WTC11 (cell line): ENCODE measurements at regions not wholly inside any gene's neighbourhood (a gene's known extent, or its start where the extent isn't known, plus 50 kb on each side); places are given as distances from the start of the nearest gene placed in this dataset.

Experiments
- ATAC-seq: fragments of 200-7000 bp; cut with Tn5 transposase; 2 replicates; pipeline ENCODE4 v1.10.0; 2021; ENCODE audit warnings: mild to moderate bottlenecking, moderate library complexity
- CTCF ChIA-PET: fragments of 300-600 bp; sonication (Branson Sonifier 250); formaldehyde crosslinking; loops from one replicate; lab custom pipeline; 2021; ENCODE audit warnings: antibody characterized with exemption; lab: Charles Lee
- POLR2A ChIA-PET: fragments of 350-600 bp; sonication (Branson Sonifier 250); formaldehyde crosslinking; loops from one replicate; lab custom pipeline; 2021; ENCODE audit warnings: antibody characterized with exemption; lab: Charles Lee
- DNase-seq: peaks from one replicate; pipeline ENCODE4 v3.0.0; 2021; ENCODE audit warnings: low spot score
- H3K27ac Mint-ChIP-seq: 2 replicates; pipeline ENCODE4 v1.8.0; 2021; ENCODE audit warnings: mixed read lengths
- H3K27me3 Mint-ChIP-seq: 2 replicates; pipeline ENCODE4 v1.8.0; 2021; ENCODE audit warnings: low read depth, mild to moderate bottlenecking, moderate library complexity, mixed read lengths
- H3K36me3 Mint-ChIP-seq: 2 replicates; pipeline ENCODE4 v1.8.0; 2021; ENCODE audit warnings: mixed read lengths
- H3K4me1 Mint-ChIP-seq: 2 replicates; pipeline ENCODE4 v1.8.0; 2022; ENCODE audit warnings: mixed read lengths
- H3K4me3 Mint-ChIP-seq: 2 replicates; pipeline ENCODE4 v1.8.0; 2021; ENCODE audit warnings: mild to moderate bottlenecking, moderate library complexity, mixed read lengths
- H3K9me3 Mint-ChIP-seq: 2 replicates; pipeline ENCODE4 v1.8.0; 2021; ENCODE audit warnings: mixed read lengths
- CREB1 ChIP-seq: sonication (generic); formaldehyde crosslinking; IDR thresholded peaks from 2 replicates; pipeline ENCODE4 v1.8.0; 2023; ENCODE audit warnings: mild to moderate bottlenecking, missing genetic modification reagents
- ELF4 ChIP-seq: sonication (generic); formaldehyde crosslinking; IDR thresholded peaks from 2 replicates; pipeline ENCODE4 v1.8.1; 2022; ENCODE audit warnings: low read depth, mild to moderate bottlenecking, moderate library complexity, missing genetic modification reagents
- EMX1 ChIP-seq: fragments of 250-450 bp; sonication (Bioruptor Pico); IDR thresholded peaks from 2 replicates; pipeline ENCODE4 v1.8.0; 2021; ENCODE audit warnings: mild to moderate bottlenecking
- FOXJ3 ChIP-seq: sonication (generic); formaldehyde crosslinking; IDR thresholded peaks from 2 replicates; pipeline ENCODE4 v1.9.0; 2021; ENCODE audit warnings: missing genetic modification reagents, mild to moderate bottlenecking, borderline replicate concordance
- GTF2I ChIP-seq: fragments of 250-450 bp; sonication (Bioruptor Pico); conservative IDR thresholded peaks from 2 replicates; pipeline ENCODE4 v1.4.0; 2021; ENCODE audit warnings: mild to moderate bottlenecking
- NFATC4 ChIP-seq: fragments of 250-450 bp; sonication (Bioruptor Pico); IDR thresholded peaks from 2 replicates; pipeline ENCODE4 v1.9.0; 2021; ENCODE audit warnings: mild to moderate bottlenecking
- NR3C1 ChIP-seq: sonication (generic); formaldehyde crosslinking; conservative IDR thresholded peaks from 2 replicates; pipeline ENCODE4 v1.8.1; 2023; ENCODE audit warnings: low read depth, mild to moderate bottlenecking, missing genetic modification reagents
- TEAD1 ChIP-seq: sonication (generic); formaldehyde crosslinking; IDR thresholded peaks from 2 replicates; pipeline ENCODE4 v1.8.0; 2022; ENCODE audit warnings: mild to moderate bottlenecking, missing genetic modification reagents
- TEAD4 ChIP-seq: sonication (generic); formaldehyde crosslinking; IDR thresholded peaks from 2 replicates; pipeline ENCODE4 v1.8.0; 2022; ENCODE audit warnings: mild to moderate bottlenecking, missing genetic modification reagents
- ZNF263 ChIP-seq: sonication (generic); formaldehyde crosslinking; IDR thresholded peaks from 2 replicates; pipeline ENCODE4 v1.8.1; 2022; ENCODE audit warnings: low read depth, mild to moderate bottlenecking, moderate library complexity, missing genetic modification reagents
- ZNF416 ChIP-seq: fragments of 250-450 bp; sonication (Bioruptor Pico); IDR thresholded peaks from 2 replicates; pipeline ENCODE4 v1.9.0; 2021; ENCODE audit warnings: mild to moderate bottlenecking, inconsistent platforms
- ZNF423 ChIP-seq: fragments of 250-450 bp; sonication (Bioruptor Pico); IDR thresholded peaks from 2 replicates; pipeline ENCODE4 v2.1.2; 2022; ENCODE audit warnings: mild to moderate bottlenecking, moderate library complexity
- ZNF671 ChIP-seq: fragments of 250-450 bp; sonication (Bioruptor Pico); IDR thresholded peaks from 2 replicates; pipeline ENCODE4 v1.8.0; 2021; ENCODE audit warnings: mild to moderate bottlenecking
- TF ChIP-seq, protein P1 (sequence below): sonication (generic); formaldehyde crosslinking; IDR thresholded peaks from 2 replicates; pipeline ENCODE4 v1.8.0; 2022; ENCODE audit warnings: mild to moderate bottlenecking, missing genetic modification reagents
- TF ChIP-seq, protein P2 (sequence below): sonication (generic); formaldehyde crosslinking; IDR thresholded peaks from 2 replicates; pipeline ENCODE4 v1.8.0; 2023; ENCODE audit warnings: missing genetic modification reagents, mild to moderate bottlenecking, borderline replicate concordance
- TF ChIP-seq, protein P3 (sequence below): sonication (generic); formaldehyde crosslinking; IDR thresholded peaks from 2 replicates; pipeline ENCODE4 v1.8.1; 2023; ENCODE audit warnings: mild to moderate bottlenecking, missing genetic modification reagents, moderate library complexity
- TF ChIP-seq, protein P4 (sequence below): sonication (generic); formaldehyde crosslinking; IDR thresholded peaks from 2 replicates; pipeline ENCODE4 v1.8.1; 2022; ENCODE audit warnings: low read depth, mild to moderate bottlenecking, moderate library complexity, missing genetic modification reagents, borderline replicate concordance
- TF ChIP-seq, protein P5 (sequence below): sonication (generic); formaldehyde crosslinking; IDR thresholded peaks from 2 replicates; pipeline ENCODE4 v1.8.1; 2023; ENCODE audit warnings: mild to moderate bottlenecking, missing genetic modification reagents, moderate library complexity
- TF ChIP-seq, protein P6 (sequence below): fragments of 250-450 bp; sonication (Bioruptor Pico); IDR thresholded peaks from 2 replicates; pipeline ENCODE4 v1.9.0; 2021; ENCODE audit warnings: mild to moderate bottlenecking, borderline replicate concordance

DNA sequence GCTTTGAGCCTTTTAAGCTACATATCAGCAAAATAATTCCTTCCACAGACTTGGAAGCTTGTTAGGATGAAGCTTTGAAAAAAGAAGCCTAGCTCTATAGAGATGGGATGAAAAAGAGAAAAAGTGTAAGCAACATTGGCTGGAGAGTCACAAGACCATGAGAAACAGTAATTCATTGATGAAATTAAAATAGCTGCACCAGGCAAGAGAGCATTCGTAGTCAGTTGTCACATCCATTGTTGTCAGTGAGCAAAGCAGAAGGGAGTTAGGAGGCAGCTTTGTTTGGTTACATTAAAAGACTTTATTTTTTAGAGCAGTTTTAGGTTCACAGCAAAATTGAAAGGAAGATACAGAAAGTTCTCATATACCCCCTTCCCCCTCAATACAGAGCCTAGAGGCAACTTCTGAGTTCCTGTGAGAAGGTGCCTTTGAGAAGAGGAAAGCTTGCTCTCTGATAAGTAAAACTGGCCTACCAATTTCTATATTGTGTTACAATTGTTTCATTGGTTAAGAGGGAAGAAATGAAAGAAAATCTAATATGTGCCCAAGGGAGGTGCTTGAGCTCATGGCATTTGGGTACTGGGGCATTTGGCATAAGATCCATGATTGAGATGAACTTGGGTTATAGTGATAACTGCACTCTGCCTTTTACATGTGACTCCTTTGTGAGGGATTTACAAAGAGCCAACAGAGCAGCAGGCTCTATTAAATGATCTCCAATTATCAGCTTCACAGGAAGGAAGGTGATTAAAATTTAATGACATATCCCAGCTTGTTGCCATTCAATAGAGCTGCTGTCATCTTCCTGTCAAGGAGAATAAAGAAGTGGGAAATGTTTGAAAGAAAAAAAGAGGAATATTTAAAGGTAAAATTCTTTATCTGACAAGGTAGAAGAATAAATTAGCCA lies 361.3 kb upstream of the TMTC1 start:
- Mint-ChIP-seq H3K4me1 (no peaks in the 10 kb centered on the region), H3K27ac (no peak overlapping the region), H3K4me3 (no peak overlapping the region), H3K36me3 (no peaks in the 10 kb centered on the region), H3K27me3 (no peaks in the 10 kb centered on the region; the same call in 1 of the 2 replicates), H3K9me3 (peaks cover 11% of the 10 kb centered on the region)
- no peak for DNase-seq
- no peak for ATAC-seq
- TF ChIP-seq TEAD4 (CRISPR knock-in tag) (no peak), NFATC4 (CRISPR knock-in tag) (no peak), FOXJ3 (CRISPR knock-in tag) (no peak), NR3C1 (no peak), GTF2I (CRISPR knock-in tag) (no peak), EMX1 (no peak), ZNF416 (CRISPR knock-in tag) (no peak), TEAD1 (CRISPR knock-in tag) (no peak), CREB1 (CRISPR knock-in tag) (no peak), ZNF671 (CRISPR knock-in tag) (no peak), ELF4 (CRISPR knock-in tag) (no peak), ZNF423 (CRISPR knock-in tag) (no peak), ZNF263 (CRISPR knock-in tag) (no peak)
- TF ChIP-seq, protein P1, sequence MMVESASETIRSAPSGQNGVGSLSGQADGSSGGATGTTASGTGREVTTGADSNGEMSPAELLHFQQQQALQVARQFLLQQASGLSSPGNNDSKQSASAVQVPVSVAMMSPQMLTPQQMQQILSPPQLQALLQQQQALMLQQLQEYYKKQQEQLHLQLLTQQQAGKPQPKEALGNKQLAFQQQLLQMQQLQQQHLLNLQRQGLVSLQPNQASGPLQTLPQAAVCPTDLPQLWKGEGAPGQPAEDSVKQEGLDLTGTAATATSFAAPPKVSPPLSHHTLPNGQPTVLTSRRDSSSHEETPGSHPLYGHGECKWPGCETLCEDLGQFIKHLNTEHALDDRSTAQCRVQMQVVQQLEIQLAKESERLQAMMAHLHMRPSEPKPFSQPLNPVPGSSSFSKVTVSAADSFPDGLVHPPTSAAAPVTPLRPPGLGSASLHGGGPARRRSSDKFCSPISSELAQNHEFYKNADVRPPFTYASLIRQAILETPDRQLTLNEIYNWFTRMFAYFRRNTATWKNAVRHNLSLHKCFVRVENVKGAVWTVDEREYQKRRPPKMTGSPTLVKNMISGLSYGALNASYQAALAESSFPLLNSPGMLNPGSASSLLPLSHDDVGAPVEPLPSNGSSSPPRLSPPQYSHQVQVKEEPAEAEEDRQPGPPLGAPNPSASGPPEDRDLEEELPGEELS (CRISPR knock-in tag) = no peak
- TF ChIP-seq, protein P2, sequence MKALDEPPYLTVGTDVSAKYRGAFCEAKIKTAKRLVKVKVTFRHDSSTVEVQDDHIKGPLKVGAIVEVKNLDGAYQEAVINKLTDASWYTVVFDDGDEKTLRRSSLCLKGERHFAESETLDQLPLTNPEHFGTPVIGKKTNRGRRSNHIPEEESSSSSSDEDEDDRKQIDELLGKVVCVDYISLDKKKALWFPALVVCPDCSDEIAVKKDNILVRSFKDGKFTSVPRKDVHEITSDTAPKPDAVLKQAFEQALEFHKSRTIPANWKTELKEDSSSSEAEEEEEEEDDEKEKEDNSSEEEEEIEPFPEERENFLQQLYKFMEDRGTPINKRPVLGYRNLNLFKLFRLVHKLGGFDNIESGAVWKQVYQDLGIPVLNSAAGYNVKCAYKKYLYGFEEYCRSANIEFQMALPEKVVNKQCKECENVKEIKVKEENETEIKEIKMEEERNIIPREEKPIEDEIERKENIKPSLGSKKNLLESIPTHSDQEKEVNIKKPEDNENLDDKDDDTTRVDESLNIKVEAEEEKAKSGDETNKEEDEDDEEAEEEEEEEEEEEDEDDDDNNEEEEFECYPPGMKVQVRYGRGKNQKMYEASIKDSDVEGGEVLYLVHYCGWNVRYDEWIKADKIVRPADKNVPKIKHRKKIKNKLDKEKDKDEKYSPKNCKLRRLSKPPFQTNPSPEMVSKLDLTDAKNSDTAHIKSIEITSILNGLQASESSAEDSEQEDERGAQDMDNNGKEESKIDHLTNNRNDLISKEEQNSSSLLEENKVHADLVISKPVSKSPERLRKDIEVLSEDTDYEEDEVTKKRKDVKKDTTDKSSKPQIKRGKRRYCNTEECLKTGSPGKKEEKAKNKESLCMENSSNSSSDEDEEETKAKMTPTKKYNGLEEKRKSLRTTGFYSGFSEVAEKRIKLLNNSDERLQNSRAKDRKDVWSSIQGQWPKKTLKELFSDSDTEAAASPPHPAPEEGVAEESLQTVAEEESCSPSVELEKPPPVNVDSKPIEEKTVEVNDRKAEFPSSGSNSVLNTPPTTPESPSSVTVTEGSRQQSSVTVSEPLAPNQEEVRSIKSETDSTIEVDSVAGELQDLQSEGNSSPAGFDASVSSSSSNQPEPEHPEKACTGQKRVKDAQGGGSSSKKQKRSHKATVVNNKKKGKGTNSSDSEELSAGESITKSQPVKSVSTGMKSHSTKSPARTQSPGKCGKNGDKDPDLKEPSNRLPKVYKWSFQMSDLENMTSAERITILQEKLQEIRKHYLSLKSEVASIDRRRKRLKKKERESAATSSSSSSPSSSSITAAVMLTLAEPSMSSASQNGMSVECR (CRISPR knock-in tag) = no peak
- TF ChIP-seq, protein P3, sequence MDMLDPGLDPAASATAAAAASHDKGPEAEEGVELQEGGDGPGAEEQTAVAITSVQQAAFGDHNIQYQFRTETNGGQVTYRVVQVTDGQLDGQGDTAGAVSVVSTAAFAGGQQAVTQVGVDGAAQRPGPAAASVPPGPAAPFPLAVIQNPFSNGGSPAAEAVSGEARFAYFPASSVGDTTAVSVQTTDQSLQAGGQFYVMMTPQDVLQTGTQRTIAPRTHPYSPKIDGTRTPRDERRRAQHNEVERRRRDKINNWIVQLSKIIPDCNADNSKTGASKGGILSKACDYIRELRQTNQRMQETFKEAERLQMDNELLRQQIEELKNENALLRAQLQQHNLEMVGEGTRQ (CRISPR knock-in tag) = no peak
- TF ChIP-seq, protein P4, sequence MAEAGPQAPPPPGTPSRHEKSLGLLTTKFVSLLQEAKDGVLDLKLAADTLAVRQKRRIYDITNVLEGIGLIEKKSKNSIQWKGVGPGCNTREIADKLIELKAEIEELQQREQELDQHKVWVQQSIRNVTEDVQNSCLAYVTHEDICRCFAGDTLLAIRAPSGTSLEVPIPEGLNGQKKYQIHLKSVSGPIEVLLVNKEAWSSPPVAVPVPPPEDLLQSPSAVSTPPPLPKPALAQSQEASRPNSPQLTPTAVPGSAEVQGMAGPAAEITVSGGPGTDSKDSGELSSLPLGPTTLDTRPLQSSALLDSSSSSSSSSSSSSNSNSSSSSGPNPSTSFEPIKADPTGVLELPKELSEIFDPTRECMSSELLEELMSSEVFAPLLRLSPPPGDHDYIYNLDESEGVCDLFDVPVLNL (CRISPR knock-in tag) = no peak
- TF ChIP-seq, protein P5, sequence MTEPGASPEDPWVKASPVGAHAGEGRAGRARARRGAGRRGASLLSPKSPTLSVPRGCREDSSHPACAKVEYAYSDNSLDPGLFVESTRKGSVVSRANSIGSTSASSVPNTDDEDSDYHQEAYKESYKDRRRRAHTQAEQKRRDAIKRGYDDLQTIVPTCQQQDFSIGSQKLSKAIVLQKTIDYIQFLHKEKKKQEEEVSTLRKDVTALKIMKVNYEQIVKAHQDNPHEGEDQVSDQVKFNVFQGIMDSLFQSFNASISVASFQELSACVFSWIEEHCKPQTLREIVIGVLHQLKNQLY = no peak
- TF ChIP-seq, protein P6, sequence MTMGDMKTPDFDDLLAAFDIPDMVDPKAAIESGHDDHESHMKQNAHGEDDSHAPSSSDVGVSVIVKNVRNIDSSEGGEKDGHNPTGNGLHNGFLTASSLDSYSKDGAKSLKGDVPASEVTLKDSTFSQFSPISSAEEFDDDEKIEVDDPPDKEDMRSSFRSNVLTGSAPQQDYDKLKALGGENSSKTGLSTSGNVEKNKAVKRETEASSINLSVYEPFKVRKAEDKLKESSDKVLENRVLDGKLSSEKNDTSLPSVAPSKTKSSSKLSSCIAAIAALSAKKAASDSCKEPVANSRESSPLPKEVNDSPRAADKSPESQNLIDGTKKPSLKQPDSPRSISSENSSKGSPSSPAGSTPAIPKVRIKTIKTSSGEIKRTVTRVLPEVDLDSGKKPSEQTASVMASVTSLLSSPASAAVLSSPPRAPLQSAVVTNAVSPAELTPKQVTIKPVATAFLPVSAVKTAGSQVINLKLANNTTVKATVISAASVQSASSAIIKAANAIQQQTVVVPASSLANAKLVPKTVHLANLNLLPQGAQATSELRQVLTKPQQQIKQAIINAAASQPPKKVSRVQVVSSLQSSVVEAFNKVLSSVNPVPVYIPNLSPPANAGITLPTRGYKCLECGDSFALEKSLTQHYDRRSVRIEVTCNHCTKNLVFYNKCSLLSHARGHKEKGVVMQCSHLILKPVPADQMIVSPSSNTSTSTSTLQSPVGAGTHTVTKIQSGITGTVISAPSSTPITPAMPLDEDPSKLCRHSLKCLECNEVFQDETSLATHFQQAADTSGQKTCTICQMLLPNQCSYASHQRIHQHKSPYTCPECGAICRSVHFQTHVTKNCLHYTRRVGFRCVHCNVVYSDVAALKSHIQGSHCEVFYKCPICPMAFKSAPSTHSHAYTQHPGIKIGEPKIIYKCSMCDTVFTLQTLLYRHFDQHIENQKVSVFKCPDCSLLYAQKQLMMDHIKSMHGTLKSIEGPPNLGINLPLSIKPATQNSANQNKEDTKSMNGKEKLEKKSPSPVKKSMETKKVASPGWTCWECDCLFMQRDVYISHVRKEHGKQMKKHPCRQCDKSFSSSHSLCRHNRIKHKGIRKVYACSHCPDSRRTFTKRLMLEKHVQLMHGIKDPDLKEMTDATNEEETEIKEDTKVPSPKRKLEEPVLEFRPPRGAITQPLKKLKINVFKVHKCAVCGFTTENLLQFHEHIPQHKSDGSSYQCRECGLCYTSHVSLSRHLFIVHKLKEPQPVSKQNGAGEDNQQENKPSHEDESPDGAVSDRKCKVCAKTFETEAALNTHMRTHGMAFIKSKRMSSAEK (CRISPR knock-in tag) = no peak
- ChIA-PET POLR2A (interaction anchor here (0.6 kb wide), 2 partner anchors 242 to 607 kb away, joined by 3 to 4 read pairs; no protein-coding TSS in a partner anchor), CTCF (no interaction called here)
